CD4-positive, alpha-beta T cell (primary cell): ENCODE measurements at regions not wholly inside any gene's neighbourhood (a gene's known extent, or its start where the extent isn't known, plus 50 kb on each side); places are given as distances from the start of the nearest gene placed in this dataset.

Experiments used
- ATAC-seq: fragments of 200-7000 bp; cut with Tn5 transposase; one replicate; pipeline ENCODE4 v1.10.0; 2022; ENCODE audit warnings: mild to moderate bottlenecking; ENCODE audit not compliant: poor library complexity
- CTCF ChIA-PET: fragments of 350-600 bp; sonication (Branson Sonifier 250); formaldehyde crosslinking; loops from one replicate; lab custom pipeline; 2021; ENCODE audit warnings: antibody characterized with exemption, inconsistent platforms; lab: Charles Lee
- POLR2A ChIA-PET: fragments of 350-600 bp; sonication (Branson Sonifier 250); formaldehyde crosslinking; loops from one replicate; lab custom pipeline; 2021; ENCODE audit warnings: antibody characterized with exemption, inconsistent platforms; lab: Charles Lee
- DNase-seq, 14 experiments: peaks; one replicate each; pipeline ENCODE4 v3.0.0-alpha.2; 2013 to 2020; ENCODE audit warnings: mixed read lengths in 2 of 14
- H3K27ac ChIP-seq, 2 donors: one replicate each; pipeline versions ENCODE4 v1.5.1 to v1.7.0; 2013; ENCODE audit warnings: low read length in 2 of 2, low read depth in 1 of 2, mild to moderate bottlenecking in 1 of 2
- H3K27me3 ChIP-seq, 2 experiments: 1 replicate in 1 of 2; 2 replicates in 1 of 2; pipeline versions ENCODE4 v1.6.1 to v1.7.0; 2013; ENCODE audit warnings: low read length in 2 of 2, control low read depth in 1 of 2, mild to moderate bottlenecking in 1 of 2, moderate library complexity in 1 of 2; ENCODE audit not compliant: insufficient read depth in 2 of 2, control insufficient read depth in 1 of 2
- H3K36me3 ChIP-seq: one replicate; pipeline ENCODE4 v1.6.1; 2013; ENCODE audit warnings: low read length, control low read depth; ENCODE audit not compliant: insufficient read depth
- H3K4me1 ChIP-seq: one replicate; pipeline ENCODE4 v1.6.1; 2013; ENCODE audit warnings: low read length, control low read depth; ENCODE audit not compliant: insufficient read depth
- H3K4me3 ChIP-seq: one replicate; pipeline ENCODE4 v1.5.1; 2013; ENCODE audit warnings: mild to moderate bottlenecking, low read length, moderate library complexity
- H3K9me3 ChIP-seq, 2 experiments: 1 replicate in 1 of 2; 2 replicates in 1 of 2; pipeline versions ENCODE4 v1.6.1 to v1.7.0; 2013; ENCODE audit warnings: low read length in 2 of 2, mild to moderate bottlenecking in 2 of 2, control low read depth in 1 of 2, moderate library complexity in 1 of 2; ENCODE audit not compliant: control insufficient read depth in 1 of 2, insufficient read depth in 1 of 2
- H3K27ac Mint-ChIP-seq: one replicate; pipeline ENCODE4 v1.8.0; 2020; ENCODE audit warnings: mixed read lengths
- H3K27me3 Mint-ChIP-seq: one replicate; pipeline ENCODE4 v1.8.0; 2021; ENCODE audit warnings: mixed read lengths
- H3K36me3 Mint-ChIP-seq: one replicate; pipeline ENCODE4 v1.8.0; 2021; ENCODE audit warnings: low read depth, mixed read lengths
- H3K4me1 Mint-ChIP-seq: one replicate; pipeline ENCODE4 v1.8.0; 2021; ENCODE audit warnings: low read depth, mixed read lengths
- H3K4me3 Mint-ChIP-seq: one replicate; pipeline ENCODE4 v1.8.0; 2020; ENCODE audit warnings: mild to moderate bottlenecking, mixed read lengths
- H3K9me3 Mint-ChIP-seq: one replicate; pipeline ENCODE4 v1.8.0; 2020; ENCODE audit warnings: mixed read lengths
- intact Hi-C, 2 experiments: fragments of 100-400 bp; cut with DNase I in 1 of 2; cut with micrococcal nuclease in 1 of 2; formaldehyde crosslinking; loops; one replicate each; pipeline versions ENCODE4 v1.15.1 to v1.9.0; 2023 to 2025; cut with DNase I, micrococcal nuclease
- TF ChIP-seq, protein P1 (sequence below): fragments of 200-600 bp; IDR thresholded peaks from one replicate; pipeline ENCODE4 v1.8.0; 2022; ENCODE audit warnings: antibody characterized with exemption, mild to moderate bottlenecking

DNA sequence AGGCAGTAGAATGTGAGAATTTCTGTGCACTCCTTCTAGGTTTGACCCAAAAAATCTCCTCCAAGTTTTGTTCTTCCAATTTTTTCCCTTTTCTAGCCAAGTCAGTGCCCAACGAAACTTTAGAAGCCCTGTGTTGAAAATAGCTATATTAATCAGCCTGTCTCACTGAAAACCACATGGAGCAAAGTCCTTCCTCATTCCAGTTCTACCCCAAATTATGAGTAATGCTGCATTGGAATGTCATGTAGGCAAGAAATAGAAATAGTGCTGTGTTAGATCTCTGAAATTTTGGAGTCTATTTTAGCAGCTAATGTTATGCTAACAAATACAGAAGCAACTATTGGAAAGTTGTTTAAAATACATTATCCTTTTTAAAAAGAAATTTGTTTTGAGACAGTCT, 725.5 kb downstream of the TBC1D32 start:
- CTCF ChIA-PET, result no interaction called here
- H3K27me3 Mint-ChIP-seq, result no peaks in the 10 kb centered on the region
- Histone ChIP-seq H3K9me3 (peaks cover 0 to 3% of the 10 kb centered on the region in 2 experiments), H3K27me3 (no peaks in the 10 kb centered on the region), H3K36me3 (no peaks in the 10 kb centered on the region), H3K4me3 (no peak overlapping the region), H3K27ac (no peak overlapping the region), H3K4me1 (no peaks in the 10 kb centered on the region)
- no peak for DNase-seq
- POLR2A ChIA-PET, result no interaction called here
- no peak overlapping the region for H3K27ac Mint-ChIP-seq
- ATAC-seq, result no peak
- H3K4me3 Mint-ChIP-seq, result no peak overlapping the region
- no peaks in the 10 kb centered on the region for H3K36me3 Mint-ChIP-seq
- H3K9me3 Mint-ChIP-seq, result no peaks in the 10 kb centered on the region
- intact Hi-C loops, result no loop called here
- TF ChIP-seq, protein P1, sequence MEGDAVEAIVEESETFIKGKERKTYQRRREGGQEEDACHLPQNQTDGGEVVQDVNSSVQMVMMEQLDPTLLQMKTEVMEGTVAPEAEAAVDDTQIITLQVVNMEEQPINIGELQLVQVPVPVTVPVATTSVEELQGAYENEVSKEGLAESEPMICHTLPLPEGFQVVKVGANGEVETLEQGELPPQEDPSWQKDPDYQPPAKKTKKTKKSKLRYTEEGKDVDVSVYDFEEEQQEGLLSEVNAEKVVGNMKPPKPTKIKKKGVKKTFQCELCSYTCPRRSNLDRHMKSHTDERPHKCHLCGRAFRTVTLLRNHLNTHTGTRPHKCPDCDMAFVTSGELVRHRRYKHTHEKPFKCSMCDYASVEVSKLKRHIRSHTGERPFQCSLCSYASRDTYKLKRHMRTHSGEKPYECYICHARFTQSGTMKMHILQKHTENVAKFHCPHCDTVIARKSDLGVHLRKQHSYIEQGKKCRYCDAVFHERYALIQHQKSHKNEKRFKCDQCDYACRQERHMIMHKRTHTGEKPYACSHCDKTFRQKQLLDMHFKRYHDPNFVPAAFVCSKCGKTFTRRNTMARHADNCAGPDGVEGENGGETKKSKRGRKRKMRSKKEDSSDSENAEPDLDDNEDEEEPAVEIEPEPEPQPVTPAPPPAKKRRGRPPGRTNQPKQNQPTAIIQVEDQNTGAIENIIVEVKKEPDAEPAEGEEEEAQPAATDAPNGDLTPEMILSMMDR, result no peak
- H3K4me1 Mint-ChIP-seq, result no peaks in the 10 kb centered on the region

DNA sequence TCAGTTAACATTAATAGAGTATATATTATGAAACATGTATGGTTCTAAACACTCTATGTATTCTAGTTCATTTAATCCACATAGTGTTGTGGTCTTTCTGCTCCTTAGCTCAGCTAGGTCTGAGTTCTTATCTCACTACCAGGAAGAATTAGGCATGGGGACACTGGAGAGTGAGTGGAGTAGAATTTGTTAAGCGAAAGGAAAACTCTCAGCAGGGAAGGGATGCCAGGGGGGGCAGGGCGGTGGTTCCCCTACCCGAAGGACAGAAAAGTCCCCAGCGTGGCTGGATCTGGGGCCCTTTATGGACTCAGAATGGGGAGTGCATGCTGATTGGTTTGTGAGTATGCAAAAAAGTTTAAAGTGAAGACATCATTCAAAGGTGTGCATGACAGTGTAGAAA, 727.5 kb downstream of the TBC1D32 start:
- no peaks in the 10 kb centered on the region for H3K27me3 ChIP-seq
- TF ChIP-seq, protein P1, result no peak
- DNase-seq (no peak), ATAC-seq (no peak)
- ChIA-PET CTCF (no interaction called here), POLR2A (no interaction called here)
- intact Hi-C loops, result no loop called here
- no peaks in the 10 kb centered on the region for H3K9me3 ChIP-seq
- H3K4me1 ChIP-seq, result no peaks in the 10 kb centered on the region
- no peaks in the 10 kb centered on the region for H3K36me3 Mint-ChIP-seq
- H3K36me3 ChIP-seq, result no peaks in the 10 kb centered on the region
- no peak overlapping the region for H3K4me3 ChIP-seq
- H3K4me1 Mint-ChIP-seq, result no peaks in the 10 kb centered on the region
- no peaks in the 10 kb centered on the region for H3K9me3 Mint-ChIP-seq
- no peak overlapping the region for H3K4me3 Mint-ChIP-seq
- no peaks in the 10 kb centered on the region for H3K27me3 Mint-ChIP-seq
- H3K27ac Mint-ChIP-seq, result no peak overlapping the region
- no peak overlapping the region for H3K27ac ChIP-seq

GRCh38 chr6:120604510-120604909, 729.8 kb downstream of the TBC1D32 start:
- intact Hi-C loops, result no loop called here
- CTCF ChIA-PET, result no interaction called here

More at GRCh38 chr6:120604510-120604909, 729.8 kb downstream of the TBC1D32 start:
- Histone ChIP-seq H3K36me3 (no peaks in the 10 kb centered on the region), H3K4me3 (no peak overlapping the region), H3K9me3 (no peaks in the 10 kb centered on the region), H3K27ac (no peak overlapping the region), H3K4me1 (no peaks in the 10 kb centered on the region), H3K27me3 (no peaks in the 10 kb centered on the region)
- H3K4me3 Mint-ChIP-seq, result no peak overlapping the region
- H3K27ac Mint-ChIP-seq, result no peak overlapping the region
- no peaks in the 10 kb centered on the region for H3K9me3 Mint-ChIP-seq
- no peaks in the 10 kb centered on the region for H3K27me3 Mint-ChIP-seq
- no peaks in the 10 kb centered on the region for H3K36me3 Mint-ChIP-seq
- POLR2A ChIA-PET, result no interaction called here
- H3K4me1 Mint-ChIP-seq, result no peaks in the 10 kb centered on the region
- TF ChIP-seq, protein P1, result no peak
- ATAC-seq (no peak), DNase-seq (no peak)
